ENCODE measurements at regions not wholly inside any gene's neighbourhood (a gene's known extent, or its start where the extent isn't known, plus 50 kb on each side); places are given as distances from the start of the nearest gene placed in this dataset.

DNA sequence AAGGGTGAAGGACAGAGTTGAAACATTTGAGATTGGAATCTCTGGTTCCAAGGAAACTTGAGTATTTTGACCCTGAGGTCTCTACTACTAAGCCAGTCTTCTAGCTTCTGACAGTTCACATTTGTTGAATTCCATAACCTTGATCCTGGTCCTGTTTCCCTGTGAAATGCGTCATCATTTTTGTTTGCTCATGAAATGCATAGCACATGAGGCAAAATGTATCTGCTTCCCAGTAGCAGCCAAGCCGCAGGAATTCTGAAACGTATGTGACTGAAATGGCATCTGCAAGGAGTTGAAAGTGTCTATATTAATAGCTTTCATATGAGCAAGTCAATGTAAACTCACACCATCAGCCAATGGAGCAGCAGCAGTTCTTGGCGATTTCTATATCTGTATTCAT, 307.9 kb downstream of the CSNK1G3 start:
- DNase-seq, result no peak

DNA sequence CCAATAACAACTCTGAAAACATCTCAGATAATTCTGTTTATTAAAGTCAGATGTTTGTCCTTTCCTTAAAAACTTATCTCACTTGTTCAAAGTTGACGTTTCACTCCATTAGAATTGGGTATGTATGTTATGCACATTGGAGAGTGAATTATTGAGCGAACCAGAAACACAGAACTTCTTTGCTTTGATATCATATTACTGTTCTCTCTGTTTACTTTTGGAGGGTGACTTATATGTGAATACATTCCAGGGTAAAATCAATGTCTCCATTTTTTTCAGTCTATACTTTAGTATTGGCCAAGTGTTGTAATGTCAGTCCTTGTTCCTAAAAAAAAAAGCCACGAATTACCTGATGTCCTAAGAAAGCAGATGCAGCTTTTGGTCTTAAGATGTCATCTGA, 307.4 kb downstream of the CSNK1G3 start:
- no peak for DNase-seq

DNA sequence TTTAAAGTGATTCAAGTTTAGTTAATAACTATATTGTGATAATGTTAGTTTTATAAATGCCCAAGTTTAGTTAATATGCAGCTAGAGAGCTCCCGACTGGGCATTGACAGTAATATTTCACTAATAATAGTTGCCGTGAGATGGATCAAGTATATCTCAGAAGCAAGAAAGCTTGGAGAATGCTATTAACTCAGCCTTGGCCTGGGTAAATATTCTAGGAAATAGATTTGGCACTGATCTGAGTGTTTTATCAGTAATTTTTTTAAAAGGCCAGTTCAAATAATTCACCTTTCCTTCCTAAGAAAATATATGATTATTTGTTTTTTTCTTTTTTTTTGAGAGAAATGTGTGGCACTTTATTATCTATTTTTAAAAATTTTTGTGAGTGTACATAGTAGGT, 305.3 kb downstream of the CSNK1G3 start:
- no peak for DNase-seq

DNA sequence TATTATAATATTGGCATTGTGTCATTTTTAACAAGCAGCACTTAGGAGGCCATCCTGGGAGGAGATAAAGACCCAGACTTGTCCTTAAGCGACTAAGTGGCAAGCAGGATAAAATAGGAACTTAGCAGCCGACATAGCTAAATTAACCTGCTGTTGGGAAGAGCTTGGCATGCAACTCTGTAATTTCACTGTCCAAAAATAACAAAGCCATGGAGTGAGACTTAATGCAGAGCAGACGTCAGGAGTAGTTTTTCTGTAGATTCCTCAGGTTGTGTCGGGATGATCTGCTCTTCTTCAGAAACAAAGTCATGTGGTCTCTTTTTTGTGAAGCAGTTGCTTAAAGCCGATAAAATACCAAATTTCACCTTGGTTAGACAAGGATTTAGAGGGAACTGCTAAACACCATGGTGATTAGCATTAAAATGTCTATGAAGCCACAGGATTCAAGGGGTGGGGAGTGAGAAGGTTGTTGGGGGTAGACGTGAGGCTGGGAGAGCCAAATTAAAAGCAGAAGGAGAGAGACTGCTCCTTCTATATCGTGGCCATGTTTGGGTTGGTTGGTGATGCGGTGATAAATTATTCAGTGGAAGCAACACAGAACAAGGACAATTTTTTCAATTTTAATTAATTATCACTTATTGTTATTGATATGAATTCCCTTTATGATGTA, 303.0 kb downstream of the CSNK1G3 start:
- DNase-seq, result no peak

DNA sequence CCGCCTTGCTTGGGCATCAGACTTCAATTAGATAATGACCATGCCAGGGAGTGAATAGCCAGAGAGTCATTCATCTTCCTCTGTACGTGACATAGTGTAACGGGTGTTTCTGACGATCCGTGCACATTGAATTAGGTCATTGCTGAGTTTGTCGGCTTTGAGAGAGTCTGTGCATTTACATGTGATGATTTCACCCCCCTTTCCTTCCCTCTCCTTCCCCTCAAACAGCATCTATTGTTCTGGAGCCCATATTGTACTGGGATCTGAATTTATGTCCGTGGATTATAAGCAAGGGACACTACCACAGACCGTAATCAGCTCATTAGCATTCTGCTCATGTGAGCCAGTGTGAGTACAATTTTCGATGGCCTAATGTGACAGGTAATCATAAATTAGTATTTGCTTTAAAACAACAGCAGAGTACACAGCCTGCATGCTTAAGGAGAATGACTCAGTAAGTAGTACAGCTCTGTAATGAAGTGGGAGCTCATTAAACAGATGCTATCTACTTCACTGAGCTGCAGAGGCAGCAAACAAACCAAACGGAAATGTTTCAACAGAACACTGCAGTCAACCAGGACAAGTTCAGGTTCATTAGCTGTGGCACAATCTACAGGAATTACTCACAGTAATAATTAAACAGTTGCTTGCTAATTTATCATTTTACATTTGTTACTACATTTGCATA, 302.1 kb downstream of the CSNK1G3 start:
- no peak for DNase-seq

DNA sequence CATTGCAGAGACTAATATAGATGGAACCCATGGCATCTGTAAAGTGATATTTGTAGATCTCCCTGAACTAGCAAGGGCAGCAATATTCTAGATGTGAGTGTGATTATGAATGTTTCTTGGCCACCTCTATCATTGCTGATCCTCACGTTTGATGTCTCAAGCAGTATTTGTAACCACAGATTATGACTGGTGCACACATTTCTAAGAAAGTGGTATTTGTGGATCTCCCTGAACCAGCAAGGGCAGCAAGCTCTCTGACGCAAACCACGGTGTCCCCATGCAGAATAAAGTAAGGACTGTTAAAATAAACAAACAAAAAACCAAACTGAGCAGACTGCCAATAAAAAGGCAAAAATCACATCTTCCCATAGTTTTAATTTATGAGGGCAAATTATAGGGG, 301.3 kb downstream of the CSNK1G3 start:
- no peak for DNase-seq

DNA sequence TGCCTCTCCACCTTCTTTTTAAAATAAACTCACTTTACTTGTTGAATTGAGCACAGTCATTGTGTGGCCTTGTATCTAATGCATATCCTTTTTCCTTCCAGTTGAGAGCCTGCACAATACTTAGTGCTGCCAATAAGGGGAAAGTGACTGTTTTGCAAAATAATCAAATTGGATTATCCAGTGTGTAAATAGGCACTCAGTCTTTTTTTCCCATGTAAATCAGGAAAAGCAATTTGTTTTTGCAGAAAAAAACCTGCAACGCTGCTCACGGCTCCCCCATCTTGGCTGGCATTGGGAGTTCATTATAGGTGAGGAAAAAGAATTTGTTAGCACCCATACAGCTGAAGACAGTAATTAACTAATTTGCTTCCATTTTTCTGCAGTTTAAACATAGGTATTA, 299.9 kb downstream of the CSNK1G3 start:
- DNase-seq, result no peak

DNA sequence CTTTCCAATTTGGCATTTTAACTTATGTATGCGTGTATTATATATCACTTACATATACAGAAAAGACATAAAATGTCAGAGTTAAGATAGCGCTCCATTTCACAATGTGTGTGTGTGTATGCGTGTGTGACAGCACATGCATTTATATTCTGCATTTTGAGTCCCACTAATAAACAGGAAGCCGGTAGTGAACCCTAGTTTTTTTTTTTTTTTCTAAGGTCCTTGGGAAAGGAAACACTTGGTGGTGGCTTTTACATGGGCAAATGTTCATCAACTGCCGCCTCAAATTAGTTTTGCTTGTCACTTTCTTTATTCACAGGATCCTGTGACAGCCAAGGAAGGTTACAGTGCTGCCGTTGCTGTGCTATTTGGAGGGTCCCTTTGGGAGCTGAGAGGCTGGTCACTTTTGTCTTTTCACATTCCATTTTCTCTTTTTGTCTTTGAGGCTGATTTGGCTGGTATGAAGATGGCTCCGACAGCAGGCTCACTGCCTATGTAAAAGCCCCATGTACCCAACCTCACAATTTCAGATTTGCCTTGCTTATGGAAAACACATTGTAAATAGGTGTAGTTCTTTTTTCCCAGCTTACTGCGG, 298.9 kb downstream of the CSNK1G3 start:
- DNase-seq, result no peak

DNA sequence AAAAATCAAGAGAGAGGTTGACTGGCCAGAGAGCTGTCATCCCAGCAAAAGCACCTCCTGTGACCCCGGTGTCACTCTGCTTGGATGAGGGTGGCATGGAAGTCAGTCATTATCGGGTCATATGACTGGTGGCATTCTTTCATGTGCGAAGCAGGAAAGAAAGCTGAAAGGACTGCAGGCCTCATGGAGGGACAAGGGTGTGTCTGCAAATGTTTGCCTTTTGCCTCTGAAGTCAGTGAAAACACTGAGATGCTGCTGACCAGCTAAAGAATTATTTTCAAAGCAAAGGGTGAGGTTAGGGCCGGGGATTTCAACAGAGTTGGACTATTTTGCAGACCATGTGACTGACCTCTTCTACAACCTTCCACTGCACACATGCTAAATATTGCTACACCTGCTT, 298.3 kb downstream of the CSNK1G3 start:
- DNase-seq, result no peak

DNA sequence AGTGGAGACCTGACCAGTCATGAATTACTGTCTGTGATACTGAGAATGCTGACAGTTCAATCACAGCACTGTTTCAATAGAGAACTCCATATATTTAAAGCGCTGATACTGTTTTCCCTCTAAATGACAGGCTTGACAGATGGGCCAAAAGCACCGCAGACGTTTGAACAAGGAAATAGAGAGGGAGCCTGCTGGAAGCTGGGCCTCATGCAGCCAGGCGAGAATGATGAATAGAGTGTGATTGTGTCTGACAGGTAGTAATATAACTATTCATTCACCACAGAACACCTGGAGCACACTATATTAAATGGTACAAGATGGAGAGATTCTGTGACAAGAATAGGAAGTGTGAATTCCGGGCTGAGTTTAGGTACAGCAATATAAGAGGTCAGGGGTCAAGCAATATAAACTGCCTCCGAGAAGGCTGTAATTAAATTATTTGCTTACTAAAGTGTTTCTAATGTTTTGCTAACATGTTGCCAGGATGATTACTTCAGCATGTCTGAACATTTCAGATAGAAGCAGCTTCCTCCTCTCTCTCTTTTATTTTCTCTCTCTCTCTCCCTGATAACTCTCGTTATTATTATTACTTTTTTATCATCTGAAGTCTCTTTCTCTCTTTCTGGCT, 297.7 kb downstream of the CSNK1G3 start:
- DNase-seq, result no peak

DNA sequence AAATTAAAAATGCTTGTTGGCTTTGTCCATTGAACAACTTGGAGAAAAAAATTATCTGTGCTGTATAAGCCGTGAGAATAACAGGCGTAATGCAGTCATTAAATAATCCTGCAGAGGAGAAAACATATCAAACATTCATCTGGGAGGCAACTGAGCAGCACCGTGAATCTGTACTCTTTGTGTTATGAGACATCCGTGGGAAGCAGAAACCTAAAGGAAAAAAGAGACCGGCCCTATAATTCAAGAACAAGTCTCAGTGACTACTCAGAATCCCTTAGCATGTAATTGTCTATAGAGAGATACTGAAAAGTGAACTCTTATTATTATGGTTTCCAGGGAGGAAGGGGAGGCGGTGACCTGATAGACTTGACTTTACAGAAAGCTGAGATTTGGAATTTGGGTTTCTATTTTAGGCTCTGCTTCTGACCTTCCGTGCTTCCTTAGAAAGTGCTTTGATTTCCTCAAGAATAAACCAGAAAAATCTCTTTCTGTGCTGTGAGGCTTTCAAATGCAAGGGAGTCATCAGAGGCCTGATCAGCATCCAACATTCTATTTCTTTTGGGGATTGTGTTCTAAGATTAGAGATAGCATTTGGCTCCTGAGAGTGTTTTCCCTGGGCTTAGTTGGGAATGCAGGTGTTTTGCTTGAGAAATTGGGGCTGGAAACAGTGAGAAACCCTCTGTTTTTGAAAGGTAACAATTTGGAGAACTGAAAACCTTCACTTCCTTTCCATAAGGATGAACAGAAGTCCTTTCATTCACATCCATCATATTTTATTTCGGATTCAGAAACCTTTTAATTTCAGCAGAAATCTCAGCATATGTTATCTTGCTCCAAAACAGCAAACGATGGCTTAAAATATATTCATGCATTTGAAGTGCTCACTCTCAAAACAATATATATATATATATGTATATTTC, 296.7 kb downstream of the CSNK1G3 start:
- DNase-seq, result no peak

DNA sequence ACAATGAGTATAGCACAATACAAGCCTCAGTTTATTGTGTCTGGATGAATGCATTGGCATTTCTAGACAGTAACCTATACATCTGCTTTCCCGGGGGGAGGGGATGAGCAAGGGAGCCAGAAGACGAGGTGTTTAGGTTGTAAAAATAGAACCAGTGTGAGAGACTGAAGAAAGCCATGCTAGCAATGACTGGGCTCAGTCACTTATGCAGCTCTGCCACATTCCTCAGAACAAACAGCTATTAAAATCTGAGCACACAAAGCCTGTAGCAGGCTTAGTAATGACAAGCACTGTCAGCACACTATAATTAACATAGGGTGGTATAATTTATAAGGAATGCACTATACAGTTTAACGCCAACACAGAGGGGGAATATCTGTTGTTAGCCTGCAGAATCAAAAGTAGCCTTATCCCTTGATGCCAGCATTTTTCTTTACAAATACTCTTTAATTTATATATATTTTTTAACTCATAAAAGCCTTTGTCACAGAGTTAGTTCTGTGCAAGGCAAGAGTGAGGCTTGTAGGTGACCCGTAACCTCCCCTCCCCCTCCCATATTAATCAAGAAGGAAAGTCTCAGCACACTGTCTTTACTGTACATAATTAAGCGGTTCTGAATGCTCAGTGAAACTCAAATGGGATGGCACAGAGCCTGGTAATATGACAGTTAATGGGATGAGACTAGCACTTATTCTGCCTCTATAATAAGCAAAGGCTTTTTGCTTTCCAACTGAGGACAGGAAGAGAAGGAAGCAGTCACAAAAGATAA, 295.4 kb downstream of the CSNK1G3 start:
- no peak for DNase-seq

DNA sequence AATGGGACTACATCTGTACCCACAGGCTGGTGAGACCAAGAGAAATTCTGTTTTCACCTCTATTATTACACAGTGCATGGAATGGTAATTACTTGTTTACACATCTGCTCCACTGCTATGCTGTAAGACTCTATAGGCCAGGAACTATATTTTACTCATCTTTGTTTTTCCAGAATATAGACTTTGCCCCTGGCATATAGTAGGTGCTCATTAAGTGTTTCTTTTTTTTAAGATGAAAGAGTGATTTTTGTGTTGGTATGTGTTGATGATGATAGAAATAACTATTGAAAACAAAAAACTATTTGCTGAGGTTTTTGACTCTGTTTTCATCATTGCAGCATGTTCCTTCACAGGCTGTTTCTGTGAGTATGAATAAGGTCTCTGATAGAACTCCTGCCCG, 294.7 kb downstream of the CSNK1G3 start:
- no peak for DNase-seq

DNA sequence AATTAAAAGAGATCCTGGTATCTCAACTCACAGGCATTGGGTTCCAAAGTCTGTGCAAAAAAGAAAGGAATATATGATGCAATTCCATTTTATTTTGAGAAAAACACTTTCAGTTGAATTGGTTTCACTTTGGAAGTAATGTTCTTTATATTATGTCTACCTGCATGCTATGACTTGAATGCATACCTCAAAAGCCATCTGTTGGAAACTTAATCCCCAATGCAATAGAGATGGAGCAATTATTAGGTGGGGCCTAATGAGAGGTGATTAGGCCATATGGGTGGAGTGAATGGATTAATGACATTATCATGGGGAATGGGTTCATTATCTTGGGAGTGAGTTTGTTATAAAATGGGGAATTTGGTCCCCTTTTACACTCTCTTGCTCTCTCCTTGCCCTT, 293.3 kb downstream of the CSNK1G3 start:
- no peak for DNase-seq

DNA sequence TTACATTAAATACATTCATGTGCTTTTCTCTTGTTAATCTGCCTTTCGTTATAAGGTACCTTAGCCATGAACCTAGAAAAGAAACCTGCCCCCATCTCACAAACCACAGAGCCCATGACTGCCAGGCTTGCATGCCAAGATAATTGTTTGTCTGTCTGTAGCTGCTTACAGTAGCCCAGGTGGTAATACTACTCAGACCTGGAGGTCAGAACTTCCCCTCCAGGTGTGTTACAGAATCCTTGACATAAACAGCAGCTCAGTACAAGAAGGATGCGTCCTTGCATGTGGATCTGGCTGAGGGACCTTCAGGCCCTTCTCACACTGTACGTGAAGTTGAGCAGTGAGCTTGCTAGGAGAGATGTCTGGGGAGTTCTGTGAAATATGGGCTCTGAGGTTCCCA, 291.4 kb downstream of the CSNK1G3 start:
- no peak for DNase-seq

DNA sequence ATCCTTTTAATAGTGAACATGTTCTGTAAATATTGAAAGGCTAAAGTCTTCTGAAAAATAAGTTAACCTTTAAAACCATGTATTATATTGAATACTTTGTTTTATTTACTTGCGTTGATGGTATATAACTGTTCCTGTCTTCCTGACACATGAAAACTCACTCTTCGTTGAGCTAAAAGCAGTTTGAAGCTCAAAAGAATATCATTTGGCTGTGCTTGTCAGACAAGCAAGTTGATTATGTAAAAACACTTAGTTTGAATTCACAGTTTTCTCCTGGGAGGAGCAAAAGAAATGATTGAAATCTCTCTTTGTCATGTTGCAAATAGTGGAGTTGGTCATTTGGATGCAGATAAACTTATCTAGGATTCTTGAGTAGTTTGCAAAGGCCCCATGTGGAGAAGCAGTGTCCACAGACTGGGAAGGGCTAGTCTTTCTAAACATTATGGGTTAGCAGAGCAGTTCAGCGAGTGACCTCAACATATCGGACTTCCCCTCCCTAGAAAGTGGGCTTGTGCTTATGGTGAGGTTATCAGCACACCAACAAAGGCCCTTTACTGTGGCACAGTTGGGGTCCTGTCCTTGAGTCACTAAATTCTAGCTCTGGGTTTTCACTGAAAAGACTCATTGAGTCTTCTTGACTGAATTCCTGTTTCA, 290.4 kb downstream of the CSNK1G3 start:
- DNase-seq, result no peak

DNA sequence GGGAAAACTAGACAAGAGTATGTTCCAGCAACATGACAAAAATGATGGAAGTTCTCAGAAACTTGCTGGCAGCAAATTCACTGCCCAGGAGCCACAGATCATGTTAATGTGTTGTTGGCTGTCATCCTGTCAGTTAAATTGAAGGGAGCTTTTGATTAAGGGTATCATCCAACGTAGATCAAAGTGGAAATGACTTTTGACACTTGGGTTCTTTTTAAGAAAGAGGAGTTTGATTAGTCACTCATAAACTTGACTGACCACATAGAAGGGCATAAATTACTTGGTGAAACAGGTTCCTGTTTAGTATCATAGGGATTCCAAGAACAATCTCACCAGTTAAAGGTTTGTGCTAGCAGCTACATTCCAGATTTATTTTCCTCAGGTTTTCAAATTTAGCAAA, 288.7 kb downstream of the CSNK1G3 start:
- DNase-seq, result no peak

DNA sequence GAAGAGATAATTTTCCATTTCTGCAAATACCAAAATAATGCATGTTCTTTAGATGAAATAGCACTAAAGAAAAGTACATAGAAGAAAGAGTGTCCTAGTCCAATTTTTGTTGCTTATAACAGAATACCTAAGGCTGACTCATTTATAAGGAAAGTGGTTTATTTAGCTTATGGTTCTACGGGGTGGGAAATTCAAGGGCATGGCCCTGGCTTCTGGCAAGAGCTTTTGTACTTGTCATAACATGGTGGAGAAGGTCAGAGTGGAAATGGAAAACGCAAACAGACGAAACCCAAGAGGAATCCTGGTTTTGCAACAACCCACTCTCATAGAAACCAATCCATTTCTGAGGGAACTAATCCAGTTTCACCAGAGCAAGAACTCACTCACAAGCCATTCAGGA, 283.7 kb downstream of the CSNK1G3 start:
- DNase-seq, result no peak

DNA sequence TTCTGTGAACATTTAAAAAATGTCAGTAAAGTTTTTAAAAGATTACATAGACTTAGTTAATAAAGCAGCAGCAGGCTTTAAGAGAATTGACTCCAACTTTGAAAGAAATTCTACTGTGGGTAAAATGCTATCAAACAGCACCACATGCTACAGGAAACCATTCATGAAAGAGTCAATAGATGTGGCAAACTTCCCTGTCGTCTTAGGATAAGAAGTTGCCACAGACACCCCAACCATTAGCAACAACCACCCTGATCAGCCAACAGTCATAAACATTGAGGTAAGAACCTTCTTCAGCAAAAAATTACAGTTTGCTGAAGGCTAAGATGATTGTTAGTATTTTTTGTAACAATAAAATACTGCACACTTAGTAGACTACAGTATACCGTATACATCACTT, 278.2 kb downstream of the CSNK1G3 start:
- no peak for DNase-seq

DNA sequence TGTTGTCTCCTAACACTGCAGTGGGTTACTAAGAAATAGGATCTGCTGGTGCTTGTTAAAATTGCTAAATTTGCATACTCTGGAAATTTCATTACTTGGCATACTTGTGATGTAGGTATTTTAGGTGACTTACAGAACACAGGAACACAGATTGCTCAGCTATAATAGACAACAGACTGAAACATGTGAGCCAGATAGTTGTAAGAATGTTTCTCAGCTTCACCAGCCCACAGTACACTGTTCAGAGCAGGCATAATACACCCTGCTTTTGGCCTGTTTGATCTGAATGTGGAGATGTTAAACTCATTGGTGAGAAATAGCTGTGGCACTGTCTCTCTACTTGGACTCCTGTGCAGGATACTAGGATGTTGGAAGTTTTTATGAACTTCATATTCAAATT, 275.7 kb downstream of the CSNK1G3 start:
- no peak for DNase-seq

DNA sequence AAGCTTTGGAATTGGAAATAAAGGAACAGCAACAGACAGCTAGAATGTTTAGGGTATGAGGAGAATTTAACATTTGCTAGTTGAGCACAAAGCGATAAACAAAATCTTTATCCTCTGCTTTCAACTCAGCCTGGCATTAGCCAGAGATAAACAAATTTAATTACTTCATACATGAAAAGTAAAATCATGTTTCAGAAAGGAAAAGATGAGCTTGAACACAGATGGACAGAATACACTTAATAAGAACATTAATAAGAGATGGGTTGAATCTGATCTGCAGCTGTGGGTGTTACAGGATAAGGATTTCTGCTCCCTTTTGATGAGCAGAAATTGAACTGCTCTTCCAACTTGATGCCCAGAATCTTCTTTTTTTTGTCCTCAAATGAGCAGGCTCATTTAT, 275.2 kb downstream of the CSNK1G3 start:
- no peak for DNase-seq

DNA sequence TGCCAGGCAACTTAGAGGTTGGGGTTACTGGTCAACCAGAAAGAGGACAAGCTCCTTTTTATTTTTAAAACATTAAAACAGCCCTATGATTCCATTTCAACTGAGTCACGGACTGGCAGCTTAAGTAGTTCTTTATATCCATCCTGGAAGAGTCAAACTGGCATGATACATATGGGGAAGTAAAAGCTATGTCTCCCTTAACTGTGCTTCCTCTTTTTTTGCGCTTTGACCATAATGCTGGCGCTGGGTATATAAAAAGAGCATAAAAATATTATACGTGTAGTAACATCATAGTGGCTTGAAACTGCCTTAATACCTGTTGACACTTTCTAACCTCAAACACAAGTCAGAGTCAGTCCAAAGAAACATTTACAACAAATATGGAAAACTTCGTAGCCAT, 274.4 kb downstream of the CSNK1G3 start:
- no peak for DNase-seq

Measured in stimulated activated CD4-positive, alpha-beta T cell treated with anti-CD3 and anti-CD28 coated beads, Interleukin-4, amount 100 ng/mL, for 1 hour (primary cell).